PC-3 (cell line): ENCODE measurements at regions not wholly inside any gene's neighbourhood (a gene's known extent, or its start where the extent isn't known, plus 50 kb on each side); places are given as distances from the start of the nearest gene placed in this dataset.

Source experiments
- ATAC-seq: fragments of 200-7000 bp; cut with Tn5 transposase; 2 replicates; pipeline ENCODE4 v1.9.1; 2020; ENCODE audit warnings: mild to moderate bottlenecking, moderate library complexity
- BruUV-seq: library from RNA; stranded (reverse); fragments of 400-500 nt; replicated peaks from 2 replicates; lab custom pipeline; 2021; lab: Mats Ljungman, UMichigan
- CTCF ChIA-PET: fragments of 300-600 bp; sonication (Branson Sonifier 250); formaldehyde crosslinking; loops from one replicate; lab custom pipeline; 2022; ENCODE audit warnings: antibody characterized with exemption; lab: Charles Lee
- POLR2A ChIA-PET: fragments of 300-600 bp; sonication (Branson Sonifier 250); formaldehyde crosslinking; loops from one replicate; lab custom pipeline; 2022; ENCODE audit warnings: antibody characterized with exemption; ENCODE audit not compliant: unreplicated experiment; lab: Charles Lee
- DNase-seq: peaks from one replicate; pipeline ENCODE4 v3.0.0-alpha.2; 2015
- H2AFZ ChIP-seq: fragments of 300-600 bp; sonication (generic); 2 replicates; pipeline ENCODE4 v1.6.0; 2016; ENCODE audit warnings: antibody characterized with exemption, low read length
- H3F3A ChIP-seq: fragments of 300-600 bp; sonication (generic); one replicate; pipeline ENCODE4 v1.6.0; 2017; ENCODE audit warnings: antibody characterized with exemption, low read length, control low read depth, mild to moderate bottlenecking; ENCODE audit not compliant: unreplicated experiment
- H3K27ac ChIP-seq: fragments of 300-600 bp; sonication (generic); 2 replicates; pipeline ENCODE4 v1.5.1; 2016; ENCODE audit warnings: mild to moderate bottlenecking, low read length
- H3K27me3 ChIP-seq: fragments of 300-600 bp; sonication (generic); 2 replicates; pipeline ENCODE4 v1.6.1; 2016; ENCODE audit warnings: low read length, mixed read lengths
- H3K36me3 ChIP-seq: fragments of 300-600 bp; sonication (generic); 2 replicates; pipeline ENCODE4 v1.6.1; 2016; ENCODE audit warnings: low read depth, mixed run types, low read length, mixed read lengths
- H3K4me1 ChIP-seq: fragments of 300-600 bp; sonication (generic); 2 replicates; pipeline ENCODE4 v1.5.1; 2016; ENCODE audit warnings: low read length; ENCODE audit not compliant: insufficient read depth
- H3K4me2 ChIP-seq: fragments of 300-600 bp; sonication (generic); 2 replicates; pipeline ENCODE4 v1.6.0; 2016; ENCODE audit warnings: low read length
- H3K4me3 ChIP-seq: fragments of 300-600 bp; sonication (generic); 2 replicates; pipeline ENCODE4 v1.5.1; 2016; ENCODE audit warnings: mild to moderate bottlenecking, low read length, mixed read lengths
- H3K79me2 ChIP-seq: fragments of 300-600 bp; sonication (generic); 2 replicates; pipeline ENCODE4 v1.6.1; 2017; ENCODE audit warnings: low read length, mixed read lengths
- H3K9ac ChIP-seq: fragments of 300-600 bp; sonication (generic); 2 replicates; pipeline ENCODE4 v1.6.0; 2016; ENCODE audit warnings: mild to moderate bottlenecking, low read length
- H3K9me2 ChIP-seq: fragments of 300-600 bp; sonication (generic); replicated peaks from 2 replicates; pipeline ENCODE4 v1.6.1; 2016; ENCODE audit warnings: mixed run types, low read length, mixed read lengths
- H3K9me3 ChIP-seq: fragments of 300-600 bp; sonication (generic); 2 replicates; pipeline ENCODE4 v1.6.1; 2016; ENCODE audit warnings: low read length, mixed read lengths
- H4K20me1 ChIP-seq: fragments of 300-600 bp; sonication (generic); 2 replicates; pipeline ENCODE4 v1.6.1; 2016; ENCODE audit warnings: low read length, mixed read lengths
- EZH2 ChIP-seq: fragments of 300-600 bp; sonication (generic); IDR thresholded peaks from one replicate; pipeline ENCODE4 v1.6.1; 2017; ENCODE audit warnings: antibody characterized with exemption, mild to moderate bottlenecking, low read length; ENCODE audit not compliant: unreplicated experiment
- EZH2phosphoT487 ChIP-seq: fragments of 300-600 bp; sonication (generic); IDR thresholded peaks from 2 replicates; pipeline ENCODE4 v1.6.1; 2018; ENCODE audit warnings: mild to moderate bottlenecking, antibody characterized with exemption, low read length, borderline replicate concordance
- intact Hi-C: fragments of 100-400 bp; cut with micrococcal nuclease; formaldehyde crosslinking; loops from 2 replicates; pipeline ENCODE4 v1.9.0; 2023
- TF ChIP-seq, protein P1 (sequence below): fragments of 300-600 bp; sonication (generic); conservative IDR thresholded peaks from 2 replicates; pipeline ENCODE4 v1.5.1; 2017; ENCODE audit warnings: antibody characterized with exemption, low read depth, mild to moderate bottlenecking, low read length

DNA sequence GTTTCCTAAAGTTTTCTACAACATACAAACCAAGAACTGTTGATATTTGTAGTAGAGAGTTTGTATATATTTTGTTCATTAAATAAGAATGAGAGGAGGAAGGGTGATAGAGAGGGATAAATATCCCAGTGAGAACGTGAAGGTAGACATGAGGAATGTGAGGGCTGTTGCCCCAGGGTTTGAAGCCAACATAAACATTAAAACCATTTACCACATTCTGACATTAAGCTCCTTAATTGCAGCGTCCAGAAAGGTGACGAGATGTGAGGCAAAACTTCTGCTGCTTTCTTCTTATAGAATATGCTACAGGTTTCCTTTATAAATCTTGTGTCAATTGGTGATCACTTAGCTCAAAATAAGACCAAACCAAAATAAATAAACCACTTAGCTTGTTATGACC lies 267.8 kb upstream of the CNTN4 start:
- Histone ChIP-seq H3K27ac (no peak overlapping the region), H3K4me2 (no peak overlapping the region), H3K4me1 (no peaks in the 10 kb centered on the region), H4K20me1 (no peaks in the 10 kb centered on the region), H3K9ac (no peak overlapping the region), H3K36me3 (no peaks in the 10 kb centered on the region), H3K9me3 (peaks cover 31% of the 10 kb centered on the region; the same call in 1 of the 2 replicates), H3K4me3 (no peak overlapping the region), H2AFZ (no peak overlapping the region), H3K79me2 (no peaks in the 10 kb centered on the region), H3K9me2 (no peaks in the 10 kb centered on the region), H3K27me3 (no peaks in the 10 kb centered on the region), H3F3A (no peaks in the 10 kb centered on the region)
- ChIA-PET CTCF (no interaction called here), POLR2A (no interaction called here)
- intact Hi-C loops, result no loop called here
- no TSS peak for BruUV-seq
- ATAC-seq (no peak), DNase-seq (no peak)
- no peak for TF ChIP-seq EZH2
- TF ChIP-seq EZH2phosphoT487, result no peak
- TF ChIP-seq, protein P1, sequence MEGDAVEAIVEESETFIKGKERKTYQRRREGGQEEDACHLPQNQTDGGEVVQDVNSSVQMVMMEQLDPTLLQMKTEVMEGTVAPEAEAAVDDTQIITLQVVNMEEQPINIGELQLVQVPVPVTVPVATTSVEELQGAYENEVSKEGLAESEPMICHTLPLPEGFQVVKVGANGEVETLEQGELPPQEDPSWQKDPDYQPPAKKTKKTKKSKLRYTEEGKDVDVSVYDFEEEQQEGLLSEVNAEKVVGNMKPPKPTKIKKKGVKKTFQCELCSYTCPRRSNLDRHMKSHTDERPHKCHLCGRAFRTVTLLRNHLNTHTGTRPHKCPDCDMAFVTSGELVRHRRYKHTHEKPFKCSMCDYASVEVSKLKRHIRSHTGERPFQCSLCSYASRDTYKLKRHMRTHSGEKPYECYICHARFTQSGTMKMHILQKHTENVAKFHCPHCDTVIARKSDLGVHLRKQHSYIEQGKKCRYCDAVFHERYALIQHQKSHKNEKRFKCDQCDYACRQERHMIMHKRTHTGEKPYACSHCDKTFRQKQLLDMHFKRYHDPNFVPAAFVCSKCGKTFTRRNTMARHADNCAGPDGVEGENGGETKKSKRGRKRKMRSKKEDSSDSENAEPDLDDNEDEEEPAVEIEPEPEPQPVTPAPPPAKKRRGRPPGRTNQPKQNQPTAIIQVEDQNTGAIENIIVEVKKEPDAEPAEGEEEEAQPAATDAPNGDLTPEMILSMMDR, result no peak

DNA sequence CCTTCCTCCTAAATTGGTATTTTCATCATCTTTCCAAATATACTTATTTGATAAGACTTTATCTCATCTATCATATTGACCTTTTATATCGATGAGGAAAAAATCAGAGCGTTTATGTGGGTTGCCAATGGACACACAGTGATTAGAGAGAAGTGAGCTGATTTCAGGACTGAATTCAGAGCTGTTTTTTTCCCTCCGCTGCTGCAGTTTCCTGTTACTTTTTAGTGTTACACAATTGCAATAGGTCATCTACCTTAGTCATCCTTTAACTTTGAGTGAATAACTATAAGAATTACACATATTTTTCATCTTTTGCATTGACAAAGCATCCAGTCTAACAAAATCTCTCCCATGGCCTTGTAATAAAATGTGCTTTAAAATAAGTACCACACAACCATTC lies 266.3 kb upstream of the CNTN4 start:
- no peak overlapping the region for H3K4me3 ChIP-seq
- H2AFZ ChIP-seq, result no peak overlapping the region
- no peaks in the 10 kb centered on the region for H3K9me2 ChIP-seq
- no peak overlapping the region for H3K27ac ChIP-seq
- H4K20me1 ChIP-seq, result no peaks in the 10 kb centered on the region
- H3K36me3 ChIP-seq, result no peaks in the 10 kb centered on the region
- intact Hi-C loops, result no loop called here
- ATAC-seq (no peak), DNase-seq (no peak)
- no TSS peak for BruUV-seq
- CTCF ChIA-PET, result no interaction called here
- H3K27me3 ChIP-seq, result no peaks in the 10 kb centered on the region
- POLR2A ChIA-PET, result no interaction called here
- H3K4me1 ChIP-seq, result no peaks in the 10 kb centered on the region
- no peaks in the 10 kb centered on the region for H3K79me2 ChIP-seq
- H3K9ac ChIP-seq, result no peak overlapping the region
- H3K4me2 ChIP-seq, result no peak overlapping the region
- peaks cover 26% of the 10 kb centered on the region; the same call in 1 of the 2 replicates for H3K9me3 ChIP-seq
- TF ChIP-seq, protein P1, result no peak
- TF ChIP-seq EZH2 (no peak), EZH2phosphoT487 (no peak)
- H3F3A ChIP-seq, result no peaks in the 10 kb centered on the region

DNA sequence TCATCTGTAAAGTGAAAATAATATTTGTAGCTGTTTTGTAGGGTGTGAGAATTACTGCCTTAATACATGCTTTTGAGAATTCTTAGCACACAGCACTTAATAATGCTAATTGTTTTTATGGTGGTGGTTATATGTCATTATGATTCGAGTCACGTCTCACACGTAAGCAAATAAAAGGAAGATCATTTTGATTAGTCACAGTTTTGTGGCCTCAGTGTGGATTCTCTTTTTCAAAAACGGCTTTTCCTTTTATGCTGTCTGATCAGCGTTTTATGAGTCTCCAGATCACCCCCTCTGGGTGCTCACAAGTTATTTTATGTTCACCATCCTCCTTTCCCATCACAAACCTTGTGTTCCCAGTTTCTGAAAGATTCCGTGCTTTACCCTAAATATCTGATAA lies 255.6 kb upstream of the CNTN4 start:
- POLR2A ChIA-PET, result no interaction called here

More for the DNA sequence above, 255.6 kb upstream of the CNTN4 start:
- Histone ChIP-seq H3K4me1 (no peaks in the 10 kb centered on the region), H2AFZ (no peak overlapping the region), H3K4me2 (no peak overlapping the region), H3K4me3 (no peak overlapping the region), H3K27ac (no peak overlapping the region), H3K79me2 (no peaks in the 10 kb centered on the region), H3F3A (no peaks in the 10 kb centered on the region), H3K9me3 (peaks cover 29% of the 10 kb centered on the region), H4K20me1 (no peaks in the 10 kb centered on the region), H3K9me2 (no peaks in the 10 kb centered on the region), H3K9ac (no peak overlapping the region), H3K27me3 (no peaks in the 10 kb centered on the region), H3K36me3 (no peaks in the 10 kb centered on the region)
- DNase-seq, result no peak
- BruUV-seq, result no TSS peak
- no peak for ATAC-seq
- CTCF ChIA-PET, result no interaction called here
- intact Hi-C loops, result no loop called here
- TF ChIP-seq EZH2phosphoT487 (no peak), EZH2 (no peak)
- TF ChIP-seq, protein P1, result no peak
